ENCODE measurements at regions not wholly inside any gene's neighbourhood (a gene's known extent, or its start where the extent isn't known, plus 50 kb on each side); places are given as distances from the start of the nearest gene placed in this dataset.

- TF ChIP-seq, protein P1, sequence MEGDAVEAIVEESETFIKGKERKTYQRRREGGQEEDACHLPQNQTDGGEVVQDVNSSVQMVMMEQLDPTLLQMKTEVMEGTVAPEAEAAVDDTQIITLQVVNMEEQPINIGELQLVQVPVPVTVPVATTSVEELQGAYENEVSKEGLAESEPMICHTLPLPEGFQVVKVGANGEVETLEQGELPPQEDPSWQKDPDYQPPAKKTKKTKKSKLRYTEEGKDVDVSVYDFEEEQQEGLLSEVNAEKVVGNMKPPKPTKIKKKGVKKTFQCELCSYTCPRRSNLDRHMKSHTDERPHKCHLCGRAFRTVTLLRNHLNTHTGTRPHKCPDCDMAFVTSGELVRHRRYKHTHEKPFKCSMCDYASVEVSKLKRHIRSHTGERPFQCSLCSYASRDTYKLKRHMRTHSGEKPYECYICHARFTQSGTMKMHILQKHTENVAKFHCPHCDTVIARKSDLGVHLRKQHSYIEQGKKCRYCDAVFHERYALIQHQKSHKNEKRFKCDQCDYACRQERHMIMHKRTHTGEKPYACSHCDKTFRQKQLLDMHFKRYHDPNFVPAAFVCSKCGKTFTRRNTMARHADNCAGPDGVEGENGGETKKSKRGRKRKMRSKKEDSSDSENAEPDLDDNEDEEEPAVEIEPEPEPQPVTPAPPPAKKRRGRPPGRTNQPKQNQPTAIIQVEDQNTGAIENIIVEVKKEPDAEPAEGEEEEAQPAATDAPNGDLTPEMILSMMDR (conservative IDR thresholded peaks at IDR 0.05; ENCODE audit: low read depth, low read length), result no peak
- TF ChIP-seq EZH2 (IDR thresholded peaks at IDR 0.05; ENCODE audit: low read length, unreplicated experiment) (no peak), EZH2phosphoT487 (IDR thresholded peaks at IDR 0.05; ENCODE audit: borderline replicate concordance, low read length) (no peak)
These were observed 1565.4 kb downstream of the PCDH18 start for GRCh38 chr4:135966936-135967335.
